GM19351 (cell line): ENCODE measurements at regions not wholly inside any gene's neighbourhood (a gene's known extent, or its start where the extent isn't known, plus 50 kb on each side); places are given as distances from the start of the nearest gene placed in this dataset.

Experiments
- ATAC-seq: cut with Tn5 transposase; IDR thresholded peaks from one replicate; pipeline ENCODE4 v1.9.1; 2021; ENCODE audit warnings: mild to moderate bottlenecking, moderate library complexity; ENCODE audit not compliant: unreplicated experiment

DNA sequence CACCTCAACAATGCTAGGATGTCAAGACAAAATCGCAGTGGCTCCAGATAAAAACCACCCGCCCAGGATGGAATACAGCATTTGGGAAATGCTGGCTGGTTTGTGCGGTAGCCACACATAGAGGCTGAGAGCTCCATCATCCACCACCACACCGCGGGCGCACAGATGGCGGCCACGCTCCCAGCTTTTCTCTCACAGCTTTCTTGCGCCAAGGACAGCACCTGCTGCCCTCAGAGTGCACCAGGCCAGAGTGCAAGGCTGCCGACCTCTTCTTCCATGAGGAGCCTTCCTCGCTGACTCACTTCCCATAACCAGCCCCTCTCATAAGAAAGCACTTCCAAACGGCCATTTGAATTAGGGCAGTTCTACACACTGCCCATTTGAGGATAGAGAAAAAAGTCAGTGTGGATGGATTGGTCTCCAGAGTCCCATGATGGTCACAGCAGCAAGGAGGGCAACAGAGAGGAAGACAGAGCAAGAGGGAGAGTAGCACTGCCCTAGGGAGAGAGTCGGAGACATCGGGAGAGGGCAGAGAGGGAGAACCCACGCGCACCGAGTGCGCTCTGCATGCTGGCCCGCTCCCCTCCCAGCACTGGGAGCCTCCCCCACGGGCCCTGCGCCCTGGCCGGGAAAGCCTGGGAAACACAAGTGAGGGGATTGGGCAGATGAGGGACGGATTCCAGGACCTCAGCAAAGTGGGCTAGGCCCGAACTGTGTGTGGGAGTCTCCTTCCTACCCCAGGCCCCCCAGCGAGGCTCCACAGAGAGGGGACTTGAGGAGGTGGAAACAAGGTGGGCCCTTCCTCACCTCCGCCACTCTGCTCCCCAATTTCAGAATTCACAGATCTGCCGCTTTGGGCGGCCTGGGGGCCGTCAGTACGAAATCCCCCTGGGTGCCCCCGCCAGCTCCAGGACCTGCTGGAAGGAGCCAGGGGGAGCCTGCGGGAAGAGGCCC is 156.9 kb downstream of the USP12 start:
- ATAC-seq, result no peak

DNA sequence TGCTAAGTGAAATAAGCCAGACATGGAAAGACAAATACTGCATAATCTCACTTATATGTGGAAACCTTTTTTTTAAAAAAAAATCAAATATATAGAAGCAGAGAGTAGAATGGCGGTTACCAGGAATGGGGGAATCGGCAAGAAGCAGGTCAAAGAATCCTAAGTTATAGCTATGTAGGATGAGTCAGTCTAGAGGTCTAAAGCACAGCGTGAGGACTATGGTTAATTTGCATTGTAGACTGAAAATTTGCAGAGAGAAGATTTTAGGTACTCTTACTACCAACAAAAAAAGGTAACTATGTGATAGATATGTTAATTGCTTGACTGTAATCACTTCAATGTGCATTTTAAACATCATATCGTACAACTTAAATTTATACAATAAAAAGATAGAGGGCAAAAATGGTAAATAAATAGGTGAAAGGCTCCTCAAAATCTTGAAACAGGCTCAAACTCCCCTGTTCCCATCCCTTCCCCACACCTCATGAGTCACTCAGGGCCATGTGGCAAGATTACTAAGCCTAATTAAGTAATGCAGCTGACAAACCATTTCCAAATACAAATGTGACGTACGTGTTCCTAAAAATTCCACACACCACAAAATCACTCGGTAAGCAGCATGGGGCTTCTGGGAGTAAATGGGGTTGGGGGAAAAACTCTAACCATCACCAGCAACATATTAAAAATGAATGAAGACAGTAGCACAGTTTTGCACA is 159.0 kb downstream of the USP12 start:
- ATAC-seq, result no peak

GRCh38 chr13:27011661-27012060 is 159.9 kb downstream of the USP12 start:
- ATAC-seq, result no peak

- no peak for ATAC-seq
These were observed 162.9 kb downstream of the USP12 start for GRCh38 chr13:27008733-27009132.

- ATAC-seq, result no peak
These were observed 164.4 kb downstream of the USP12 start for GRCh38 chr13:27007166-27007565.

GRCh38 chr13:27006519-27007161 is 165.0 kb downstream of the USP12 start:
- no peak for ATAC-seq

DNA sequence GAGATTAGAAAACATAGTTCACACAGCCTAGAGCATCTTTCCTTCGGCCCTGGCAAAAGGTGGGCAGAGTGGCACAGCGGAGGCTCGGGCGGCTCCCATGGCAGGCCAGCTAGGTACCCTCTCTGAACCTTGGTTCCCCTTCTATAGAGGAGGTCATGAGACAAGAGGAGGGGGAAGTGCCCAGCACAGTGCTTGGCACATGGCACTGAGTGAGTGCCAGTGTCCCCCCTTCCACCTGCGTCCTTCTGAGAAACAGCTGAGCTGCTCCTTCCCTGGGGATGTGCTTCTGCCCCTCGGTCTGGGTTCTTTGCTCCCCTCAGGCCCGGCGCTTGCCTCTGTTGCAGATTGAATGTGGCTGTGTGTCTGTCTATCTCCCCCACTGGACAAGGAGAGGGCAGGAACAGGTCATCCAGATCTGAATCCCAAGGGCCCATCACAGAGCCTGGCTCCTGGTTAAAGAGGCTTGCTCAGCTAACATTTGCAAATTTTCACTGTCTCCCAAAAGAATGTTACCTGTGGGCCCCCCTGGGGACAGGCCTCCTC is 165.6 kb downstream of the USP12 start:
- no peak for ATAC-seq

- ATAC-seq, result no peak
These were observed 166.1 kb downstream of the USP12 start for GRCh38 chr13:27005556-27005955.

DNA sequence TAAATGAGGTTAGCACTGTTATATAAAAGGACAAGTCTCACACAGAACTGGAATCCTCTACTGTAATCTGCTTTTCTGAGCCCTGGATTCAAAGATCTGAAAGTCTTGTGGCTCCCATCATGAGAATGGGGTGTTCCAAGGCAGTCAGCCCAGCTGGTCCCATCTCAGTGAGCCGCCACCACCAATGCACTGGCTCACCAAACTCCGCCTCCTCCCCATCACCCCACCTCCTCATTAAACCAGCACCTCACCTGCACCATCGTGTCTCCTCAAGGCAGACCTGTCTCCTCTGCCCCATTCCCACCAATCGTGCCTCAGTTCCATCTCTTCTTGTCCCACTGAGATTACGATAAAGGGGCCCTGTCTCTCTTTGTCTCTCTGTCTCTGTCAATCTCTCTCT is 166.7 kb downstream of the USP12 start:
- ATAC-seq, result no peak

GRCh38 chr13:27004326-27004725 is 167.3 kb downstream of the USP12 start:
- ATAC-seq, result no peak

DNA sequence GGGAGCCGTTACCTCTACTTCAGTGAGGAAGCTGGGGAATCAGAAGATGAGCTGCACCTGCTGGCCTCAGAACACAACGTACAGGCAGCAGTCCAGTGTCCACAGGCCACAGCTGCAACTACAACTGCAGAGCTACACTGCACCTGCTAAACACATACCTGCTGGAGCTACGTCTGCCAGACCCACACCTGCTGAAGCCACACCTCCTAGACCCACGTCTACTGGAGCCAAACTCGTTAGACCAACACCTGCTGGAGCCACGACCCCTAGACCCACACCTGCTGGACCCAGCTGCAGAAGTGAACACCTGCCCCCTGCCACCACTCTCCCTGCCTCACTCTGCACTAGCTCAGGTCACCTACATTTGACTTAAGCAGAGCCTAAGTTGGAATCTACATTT is 169.9 kb downstream of the USP12 start:
- no peak for ATAC-seq

DNA sequence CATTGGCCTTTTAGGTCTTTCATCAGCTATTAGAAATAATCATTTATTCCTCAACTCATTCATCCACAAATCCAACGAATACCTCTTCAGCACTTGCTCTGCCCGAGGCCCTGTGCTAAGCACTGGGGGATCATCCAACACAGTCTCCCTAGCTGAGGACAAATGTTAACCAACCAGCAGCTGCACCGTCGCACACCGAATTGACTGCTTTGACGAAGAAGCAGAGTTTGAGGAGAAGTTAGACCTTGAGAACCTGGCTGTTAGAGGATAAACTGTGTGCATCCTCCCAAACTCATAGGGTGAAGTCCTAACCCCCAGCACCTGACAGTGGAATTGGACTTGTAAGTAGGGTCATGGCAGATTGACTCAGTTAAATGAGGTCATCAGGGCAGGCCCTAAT is 170.9 kb downstream of the USP12 start:
- no peak for ATAC-seq

DNA sequence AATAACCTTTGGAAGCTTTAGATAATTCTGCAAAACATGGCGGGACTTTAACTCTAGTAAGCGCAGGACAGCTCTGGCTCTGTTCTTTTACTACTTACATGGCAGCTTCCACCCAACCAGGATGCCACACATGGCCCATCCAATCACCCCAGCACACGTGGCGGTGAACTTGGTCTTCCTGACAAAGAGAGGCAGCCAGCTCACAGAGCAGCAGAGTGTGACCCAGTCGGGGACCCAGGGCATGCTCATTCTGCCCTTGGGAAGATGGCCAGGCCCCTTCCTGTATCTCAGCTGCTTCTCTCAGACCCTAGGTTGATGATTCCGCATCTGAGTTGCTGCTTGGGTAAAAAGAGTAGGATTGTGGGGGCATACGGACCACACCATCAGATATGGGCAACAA is 172.1 kb downstream of the USP12 start:
- ATAC-seq, result no peak

GRCh38 chr13:26998292-26998691 is 173.3 kb downstream of the USP12 start:
- ATAC-seq, result no peak

GRCh38 chr13:26996965-26997752 is 174.5 kb downstream of the USP12 start:
- peak; percentile 84 for ATAC-seq

- no peak for ATAC-seq
These were observed 176.5 kb downstream of the USP12 start for GRCh38 chr13:26995159-26995558.

GRCh38 chr13:26993780-26994179 is 177.8 kb downstream of the USP12 start:
- no peak for ATAC-seq

GRCh38 chr13:26992951-26993719 is 178.5 kb downstream of the USP12 start:
- ATAC-seq, result no peak

DNA sequence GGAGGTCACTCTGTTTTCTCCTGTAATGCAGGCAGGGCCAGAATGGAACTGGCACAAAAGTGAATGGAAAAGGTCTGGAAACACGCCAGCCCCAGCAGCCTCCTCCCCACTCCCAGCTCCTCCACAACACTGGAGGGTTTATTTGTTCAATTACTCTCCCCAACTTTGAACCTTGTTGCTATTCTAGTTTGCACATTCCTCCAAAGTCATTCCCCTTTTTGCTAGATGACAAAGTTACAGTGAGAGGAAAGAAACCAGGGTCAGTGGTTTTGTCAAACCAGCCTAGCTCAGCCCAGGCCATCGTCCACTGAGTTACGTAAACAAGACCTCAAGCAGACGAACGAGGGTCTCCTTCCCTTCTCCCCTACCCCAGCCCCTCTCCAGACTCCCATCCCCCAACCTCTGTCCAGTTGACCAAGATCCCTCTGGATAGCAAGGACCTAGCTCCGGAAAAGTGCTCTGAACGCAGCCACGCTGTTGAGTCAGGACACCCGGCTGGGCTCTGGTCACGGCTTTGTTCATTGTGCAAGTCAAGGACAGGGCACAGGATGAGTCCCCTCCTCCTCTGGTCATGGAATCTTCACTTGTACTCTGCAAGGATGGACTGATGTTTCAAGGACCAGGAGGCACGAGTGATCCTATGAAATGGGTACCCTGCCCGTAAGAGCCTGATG is 180.0 kb downstream of the USP12 start:
- ATAC-seq, result no peak
